K562 (cell line): ENCODE measurements at regions not wholly inside any gene's neighbourhood (a gene's known extent, or its start where the extent isn't known, plus 50 kb on each side); places are given as distances from the start of the nearest gene placed in this dataset.

ENCODE experiments used
- ATAC-seq: fragments of 200-7000 bp; cut with Tn5 transposase; 3 replicates; pipeline ENCODE4 v1.9.1; 2020; ENCODE audit warnings: moderate library complexity
- BruUV-seq: library from RNA; stranded (reverse); fragments of 400-500 nt; replicated peaks from 2 replicates; lab custom pipeline; 2021; lab: Mats Ljungman, UMichigan
- CTCF ChIA-PET: fragments of 300-600 bp; formaldehyde crosslinking; extraction: SDS; loops from one replicate; lab custom pipeline; 2021; ENCODE audit warnings: low intra/inter-chr PET ratio; lab: Yijun Ruan, JAX
- POLR2A ChIA-PET: fragments of 300-600, 350-650 bp; sonication (Branson Sonifier 250); formaldehyde crosslinking; extraction: SDS; loops from one replicate; lab custom pipeline; 2021; ENCODE audit warnings: antibody characterized with exemption, inconsistent platforms; lab: Yijun Ruan, JAX
- DNase-seq, 4 experiments: peaks; one replicate each; pipeline versions ENCODE4 v3.0.0 to v3.0.0-alpha.2; 2011 to 2018; ENCODE audit warnings: low spot score in 3 of 4, mixed read lengths in 3 of 4; ENCODE audit errors: extremely low read depth in 1 of 4
- FAIRE-seq: peaks from 2 replicates; lab custom pipeline; 2011; peaks lifted over from hg19 to GRCh38; lab: Jason Lieb, UNC
- H2AFZ ChIP-seq: 2 replicates; pipeline ENCODE4 v1.6.0; 2011; ENCODE audit warnings: low read depth, low read length, control low read depth, inconsistent platforms
- H3K27ac ChIP-seq: fragments of 200-600 bp; 3 replicates; pipeline ENCODE4 v1.8.0; 2011; ENCODE audit warnings: low read depth, mild to moderate bottlenecking, control low read depth, inconsistent platforms, low read length, moderate library complexity, mixed read lengths; ENCODE audit errors: extremely low read depth
- H3K27me3 ChIP-seq, 2 experiments: fragments of 300-600 bp in 1 of 2; 2 replicates in 1 of 2; 3 replicates in 1 of 2; pipeline versions ENCODE4 v1.6.0 to v1.8.0; 2011; ENCODE audit warnings: inconsistent platforms in 2 of 2, low read length in 2 of 2, mild to moderate bottlenecking in 1 of 2, mixed read lengths in 1 of 2, moderate library complexity in 1 of 2; ENCODE audit not compliant: control insufficient read depth in 2 of 2, insufficient read depth in 2 of 2
- H3K36me3 ChIP-seq: fragments of 300-600 bp; 3 replicates; pipeline ENCODE4 v1.8.0; 2011; ENCODE audit warnings: mild to moderate bottlenecking, low read length, inconsistent platforms; ENCODE audit not compliant: control insufficient read depth, insufficient read depth
- H3K4me1 ChIP-seq, 2 experiments: fragments of 200-600 bp in 1 of 2; replicated peaks in 1 of 2; 2 replicates in 1 of 2; 3 replicates in 1 of 2; pipeline versions ENCODE4 v1.5.1 to v1.8.0; 2011; ENCODE audit warnings: inconsistent platforms in 2 of 2, low read length in 2 of 2, mild to moderate bottlenecking in 1 of 2, mixed read lengths in 1 of 2, moderate library complexity in 1 of 2; ENCODE audit not compliant: control insufficient read depth in 2 of 2, insufficient read depth in 2 of 2
- H3K4me2 ChIP-seq: 2 replicates; pipeline ENCODE4 v1.6.1; 2011; ENCODE audit warnings: low read length, control low read depth, inconsistent platforms, mixed read lengths; ENCODE audit not compliant: insufficient read depth
- H3K4me3 ChIP-seq: fragments of 200-600 bp; sonication (generic), shearing (Covaris generic); 2 replicates; pipeline ENCODE4 v1.5.1; 2016; ENCODE audit warnings: control low read depth, inconsistent platforms
- H3K79me2 ChIP-seq: fragments of 200-600 bp; 3 replicates; pipeline ENCODE4 v1.8.0; 2011; ENCODE audit warnings: low read length, inconsistent platforms; ENCODE audit not compliant: control insufficient read depth, insufficient read depth
- H3K9ac ChIP-seq, 2 experiments: 2 replicates each; pipeline versions ENCODE4 v1.6.0 to v1.6.1; 2011; ENCODE audit warnings: low read depth in 2 of 2, low read length in 2 of 2, control low read depth in 1 of 2, inconsistent platforms in 1 of 2, mild to moderate bottlenecking in 1 of 2, mixed read lengths in 1 of 2; ENCODE audit not compliant: insufficient read depth in 1 of 2
- H3K9me1 ChIP-seq: one replicate; pipeline ENCODE4 v1.6.0; 2011; ENCODE audit warnings: inconsistent platforms, mild to moderate bottlenecking, low read length, moderate library complexity; ENCODE audit not compliant: control insufficient read depth, insufficient read depth
- H3K9me3 ChIP-seq: replicated peaks from 2 replicates; pipeline ENCODE4 v1.5.1; 2011; ENCODE audit warnings: low read depth, low read length, inconsistent platforms; ENCODE audit not compliant: control insufficient read depth, insufficient read depth
- H4K20me1 ChIP-seq: replicated peaks from 2 replicates; pipeline ENCODE4 v1.6.1; 2011; ENCODE audit warnings: low read length, inconsistent platforms, mixed read lengths; ENCODE audit not compliant: control insufficient read depth, insufficient read depth
- ARID3A ChIP-seq: IDR thresholded peaks from 2 replicates; pipeline ENCODE4 v1.6.1; 2012; ENCODE audit warnings: low read depth, low read length, improper control_type of control experiment, borderline replicate concordance
- ZBTB34 ChIP-seq: fragments of 250-450 bp; sonication (Bioruptor Pico); IDR thresholded peaks from 2 replicates; pipeline ENCODE4 v1.8.0; 2021; ENCODE audit warnings: mild to moderate bottlenecking, moderate library complexity
- ZNF589 ChIP-seq: fragments of 200-800 bp; sonication (Bioruptor generic); IDR thresholded peaks from 2 replicates; pipeline ENCODE4 v1.6.1; 2016; ENCODE audit warnings: low read depth, missing genetic modification characterization, missing compliant biosample characterization
- ZNF699 ChIP-seq: fragments of 250-450 bp; sonication (Bioruptor Pico); IDR thresholded peaks from 2 replicates; pipeline ENCODE4 v1.8.0; 2021; ENCODE audit warnings: mild to moderate bottlenecking, moderate library complexity; ENCODE audit not compliant: insufficient replicate concordance
- ZSCAN32 ChIP-seq: fragments of 450-650 bp; formaldehyde crosslinking; IDR thresholded peaks from 2 replicates; pipeline ENCODE4 v1.4.0; 2020; ENCODE audit warnings: mild to moderate bottlenecking, moderate library complexity
- WGBS: fragments of 100-300 bp; shearing (Covaris generic); methylation state at CpG from one replicate; pipeline ENCODE4 v1.1.6; 2016; ENCODE audit warnings: low coverage, mixed read lengths; ENCODE audit not compliant: insufficient coverage; ENCODE audit errors: missing lambda C conversion rate; 5-methylcytosine and 5-hydroxymethylcytosine counted together
- in situ Hi-C: fragments of 300-500 bp; cut with MboI; formaldehyde crosslinking; loops from 4 replicates; pipeline ENCODE4 v1.15.0; 2018; ENCODE audit warnings: inconsistent platforms, mixed read lengths
- intact Hi-C: fragments of 100-400 bp; cut with micrococcal nuclease; formaldehyde crosslinking; loops from 2 replicates; pipeline ENCODE4 v1.14.2; 2022

GRCh38 chr10:131725581-131726069, 175.2 kb upstream of the PPP2R2D start:
- CTCF ChIA-PET = no interaction called here
- no peak for DNase-seq
- Histone ChIP-seq H3K36me3 (no peaks in the 10 kb centered on the region), H3K9me3 (no peaks in the 10 kb centered on the region), H3K4me1 (no peaks in the 10 kb centered on the region), H3K79me2 (no peaks in the 10 kb centered on the region), H3K4me3 (no peak overlapping the region), H2AFZ (no peak overlapping the region), H3K9ac (no peak overlapping the region), H4K20me1 (no peaks in the 10 kb centered on the region), H3K9me1 (no peaks in the 10 kb centered on the region), H3K27ac (no peak overlapping the region), H3K27me3 (peaks cover 3 to 59% of the 10 kb centered on the region in 2 experiments; a peak in 3 of 5 replicates), H3K4me2 (no peak overlapping the region)
- in situ Hi-C loops (no loop called here), intact Hi-C loops (no loop called here)
- no peak for ATAC-seq
- no peak for TF ChIP-seq ARID3A
- TF ChIP-seq ZNF699 (CRISPR knock-in tag) = no peak
- TF ChIP-seq ZBTB34 (CRISPR knock-in tag) = no peak
- no peak for TF ChIP-seq ZNF589
- TF ChIP-seq ZSCAN32 (CRISPR knock-in tag) = no peak
- POLR2A ChIA-PET = interaction anchor here (0.7 kb wide), 1 partner anchor 576 kb away, joined by 3 read pairs; no protein-coding TSS in a partner anchor
- 0% methylated on average over 9 of the region's 17 CpGs for WGBS
- no peak for FAIRE-seq
- BruUV-seq = no TSS peak
